ENCODE measurements at regions not wholly inside any gene's neighbourhood (a gene's known extent, or its start where the extent isn't known, plus 50 kb on each side); places are given as distances from the start of the nearest gene placed in this dataset.

GRCh38 chr2:239853706-239854327, 171.3 kb downstream of the NDUFA10 start:
- no TSS peak for BruUV-seq (replicated peaks)
- H3K4me2 ChIP-seq (ENCODE audit: insufficient read depth, low read length) = no peak overlapping the region
- ATAC-seq (no peak), DNase-seq (ENCODE audit: extremely low read depth in 1 of 4, low spot score in 3 of 4) (no peak), FAIRE-seq (no peak)
- H3K9me1 ChIP-seq (ENCODE audit: control insufficient read depth, insufficient read depth, low read length) = no peaks in the 10 kb centered on the region
- WGBS (ENCODE audit: insufficient coverage, low coverage, missing lambda C conversion rate) = 3% methylated on average over 7 of the region's 8 CpGs
- H3K9ac ChIP-seq (ENCODE audit: insufficient read depth in 1 of 2, low read depth in 2 of 2, low read length in 2 of 2) = no peak overlapping the region
- intact Hi-C loops (cut with micrococcal nuclease) = no loop called here
- no peaks in the 10 kb centered on the region for H3K79me2 ChIP-seq (ENCODE audit: control insufficient read depth, insufficient read depth, low read length)
- H3K27ac ChIP-seq (ENCODE audit: extremely low read depth, low read depth, low read length) = no peak overlapping the region
- H4K20me1 ChIP-seq (replicated peaks; ENCODE audit: control insufficient read depth, insufficient read depth, low read length) = no peaks in the 10 kb centered on the region
- H3K36me3 ChIP-seq (ENCODE audit: control insufficient read depth, insufficient read depth, low read length) = no peaks in the 10 kb centered on the region
- POLR2A ChIA-PET = interaction anchor here (0.6 kb wide), 1 partner anchor 453 kb away, joined by 3 read pairs; no protein-coding TSS in a partner anchor
- no peaks in the 10 kb centered on the region for H3K4me1 ChIP-seq (replicated peaks in 1 of 2; ENCODE audit: control insufficient read depth in 2 of 2, insufficient read depth in 2 of 2, low read length in 2 of 2)
- H2AFZ ChIP-seq (ENCODE audit: low read depth, low read length) = no peak overlapping the region
- peaks cover 0 to 8% of the 10 kb centered on the region in 2 experiments; a peak in 2 of 5 replicates for H3K27me3 ChIP-seq (ENCODE audit: control insufficient read depth in 2 of 2, insufficient read depth in 2 of 2, low read length in 2 of 2)
- no peaks in the 10 kb centered on the region for H3K9me3 ChIP-seq (replicated peaks; ENCODE audit: control insufficient read depth, insufficient read depth, low read depth, low read length)
- TF ChIP-seq KHSRP (IDR thresholded peaks at IDR 0.05) (no peak), MED1 (CRISPR knock-in tag; IDR thresholded peaks at IDR 0.05; ENCODE audit: borderline replicate concordance) (no peak), RBM14 (IDR thresholded peaks at IDR 0.05; ENCODE audit: borderline replicate concordance, insufficient read depth, low read depth, low read length) (no peak), FOS (IDR thresholded peaks at IDR 0.05; ENCODE audit: extremely low read depth, insufficient read length) (no peak), ATF4 (CRISPR knock-in tag; IDR thresholded peaks at IDR 0.05) (no peak), ZNF766 (CRISPR knock-in tag; conservative IDR thresholded peaks at IDR 0.05) (no peak), SLC30A9 (CRISPR knock-in tag; IDR thresholded peaks at IDR 0.05) (no peak), ZBTB2 (IDR thresholded peaks at IDR 0.05) (no peak), ZC3H8 (IDR thresholded peaks at IDR 0.05) (no peak), MEIS2 (IDR thresholded peaks at IDR 0.05; ENCODE audit: partially characterized antibody) (no peak), POLR2AphosphoS5 (IDR thresholded peaks at IDR 0.05; ENCODE audit: control insufficient read depth, insufficient read depth, low read depth, low read length) (no peak), TBP (optimal IDR thresholded peaks at IDR 0.05; ENCODE audit: low read depth, low read length) (no peak), HEY1 (CRISPR knock-in tag; IDR thresholded peaks at IDR 0.05; ENCODE audit: borderline replicate concordance) (no peak), CEBPG (CRISPR knock-in tag; IDR thresholded peaks at IDR 0.05) (no peak), CEBPG (tag; conservative IDR thresholded peaks at IDR 0.05 in 1 of 2, IDR thresholded peaks at IDR 0.05 in 1 of 2) (no peak)
- H3K4me3 ChIP-seq = no peak overlapping the region
- in situ Hi-C loops (cut with MboI) = no loop called here
- CTCF ChIA-PET (ENCODE audit: low intra/inter-chr PET ratio) = no interaction called here
